Lower lobe of right lung (tissue), 2 donors: ENCODE measurements at regions not wholly inside any gene's neighbourhood (a gene's known extent, or its start where the extent isn't known, plus 50 kb on each side); places are given as distances from the start of the nearest gene placed in this dataset.

Experiments used
- ATAC-seq, 2 donors: fragments of 200-7000 bp; cut with Tn5 transposase; one replicate each; pipeline ENCODE4 v1.9.1; 2020 to 2022; ENCODE audit warnings: mild to moderate bottlenecking in 2 of 2, moderate library complexity in 2 of 2
- DNase-seq: peaks from one replicate; pipeline ENCODE4 v3.0.0-alpha.2; 2020
- H3K27ac ChIP-seq: fragments of 200-600 bp; one replicate; pipeline ENCODE4 v1.8.0; 2022
- H3K27me3 ChIP-seq: fragments of 200-600 bp; one replicate; pipeline ENCODE4 v1.8.0; 2022; ENCODE audit warnings: low read depth
- H3K36me3 ChIP-seq: fragments of 200-600 bp; one replicate; pipeline ENCODE4 v1.8.0; 2022; ENCODE audit warnings: mild to moderate bottlenecking
- H3K4me1 ChIP-seq: fragments of 200-600 bp; one replicate; pipeline ENCODE4 v1.8.0; 2022
- H3K4me3 ChIP-seq: fragments of 200-600 bp; one replicate; pipeline ENCODE4 v1.8.0; 2022; ENCODE audit warnings: mild to moderate bottlenecking
- H3K9me3 ChIP-seq: fragments of 200-600 bp; one replicate; pipeline ENCODE4 v1.8.0; 2022
- intact Hi-C: fragments of 100-400 bp; cut with DNase I; formaldehyde crosslinking; loops from one replicate; pipeline ENCODE4 v1.11.0; 2022
- TF ChIP-seq, protein P1 (sequence below): fragments of 200-600 bp; IDR thresholded peaks from one replicate; pipeline ENCODE4 v1.8.0; 2022; ENCODE audit warnings: antibody characterized with exemption, mild to moderate bottlenecking
- donor health status: DM: no; HTN: yes; CAD: no; lungs with severe emphysema.

DNA sequence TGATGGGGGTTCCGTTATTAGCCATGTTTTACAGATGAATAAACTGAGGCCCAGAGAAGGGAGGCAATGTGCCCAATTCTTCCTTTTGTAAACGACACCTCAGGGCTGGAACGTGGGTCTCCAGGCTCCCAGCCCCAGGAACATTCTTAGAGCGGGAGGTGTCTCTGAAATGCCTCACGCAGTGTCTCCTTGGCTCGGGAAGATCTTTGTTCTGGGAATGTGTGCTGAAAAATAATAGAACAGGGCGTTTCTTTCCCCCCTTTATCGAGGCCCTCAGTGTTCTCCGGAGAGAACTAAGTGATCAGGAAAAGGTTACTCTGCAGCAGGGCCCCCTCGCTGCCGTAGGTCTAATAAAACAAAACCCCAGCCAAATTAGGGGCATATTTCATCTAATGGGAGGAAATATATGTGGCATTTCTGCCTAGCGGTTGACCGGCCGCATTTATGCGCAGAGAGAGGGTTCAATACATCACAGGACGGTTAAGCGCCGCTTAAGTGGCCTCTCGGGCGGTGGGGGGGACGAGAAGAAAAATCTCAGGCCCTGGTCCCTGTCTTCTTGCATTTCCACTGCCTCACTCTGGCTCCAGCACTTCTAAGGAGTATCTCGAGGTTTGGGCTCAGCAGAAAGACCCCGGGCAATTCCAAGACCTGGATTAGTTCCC, 564.3 kb downstream of the MN1 start:
- Histone ChIP-seq H3K4me1 (no peaks in the 10 kb centered on the region), H3K4me3 (no peak overlapping the region), H3K27me3 (peaks cover 5% of the 10 kb centered on the region), H3K27ac (no peak overlapping the region), H3K9me3 (no peaks in the 10 kb centered on the region), H3K36me3 (no peaks in the 10 kb centered on the region)
- TF ChIP-seq, protein P1, sequence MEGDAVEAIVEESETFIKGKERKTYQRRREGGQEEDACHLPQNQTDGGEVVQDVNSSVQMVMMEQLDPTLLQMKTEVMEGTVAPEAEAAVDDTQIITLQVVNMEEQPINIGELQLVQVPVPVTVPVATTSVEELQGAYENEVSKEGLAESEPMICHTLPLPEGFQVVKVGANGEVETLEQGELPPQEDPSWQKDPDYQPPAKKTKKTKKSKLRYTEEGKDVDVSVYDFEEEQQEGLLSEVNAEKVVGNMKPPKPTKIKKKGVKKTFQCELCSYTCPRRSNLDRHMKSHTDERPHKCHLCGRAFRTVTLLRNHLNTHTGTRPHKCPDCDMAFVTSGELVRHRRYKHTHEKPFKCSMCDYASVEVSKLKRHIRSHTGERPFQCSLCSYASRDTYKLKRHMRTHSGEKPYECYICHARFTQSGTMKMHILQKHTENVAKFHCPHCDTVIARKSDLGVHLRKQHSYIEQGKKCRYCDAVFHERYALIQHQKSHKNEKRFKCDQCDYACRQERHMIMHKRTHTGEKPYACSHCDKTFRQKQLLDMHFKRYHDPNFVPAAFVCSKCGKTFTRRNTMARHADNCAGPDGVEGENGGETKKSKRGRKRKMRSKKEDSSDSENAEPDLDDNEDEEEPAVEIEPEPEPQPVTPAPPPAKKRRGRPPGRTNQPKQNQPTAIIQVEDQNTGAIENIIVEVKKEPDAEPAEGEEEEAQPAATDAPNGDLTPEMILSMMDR = no peak
- no peak for DNase-seq
- ATAC-seq = no peak
- intact Hi-C loops = no loop called here

DNA sequence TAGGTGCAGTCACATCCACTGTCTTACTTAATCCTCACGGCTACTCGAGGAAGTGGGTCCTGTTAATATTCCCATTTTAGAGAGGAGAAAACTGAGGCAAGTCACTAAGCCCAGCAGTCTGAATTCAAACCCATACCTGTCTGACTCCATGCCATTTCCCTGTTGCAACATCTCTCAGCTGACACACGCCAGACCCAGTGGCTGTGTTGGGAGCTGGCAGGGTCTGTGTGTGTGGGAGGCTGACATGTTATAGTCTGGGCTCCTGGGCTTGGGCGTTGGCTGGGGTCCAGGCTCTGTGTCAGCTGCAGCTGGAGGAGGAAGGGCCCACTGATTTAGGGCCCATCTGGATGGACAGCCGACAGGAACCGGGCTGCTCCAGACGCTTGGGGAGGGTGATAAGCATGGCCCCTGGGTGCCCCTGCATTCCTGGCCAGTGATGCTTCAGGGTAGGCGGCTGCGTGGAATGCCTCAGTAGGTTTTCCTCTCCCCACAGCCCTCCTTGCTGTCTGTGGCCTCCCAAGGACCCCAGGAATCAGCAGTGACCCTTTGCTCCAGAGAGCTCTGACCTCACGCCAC, 562.5 kb downstream of the MN1 start:
- Histone ChIP-seq H3K27ac (no peak overlapping the region), H3K4me3 (no peak overlapping the region), H3K36me3 (no peaks in the 10 kb centered on the region), H3K4me1 (no peaks in the 10 kb centered on the region), H3K27me3 (peaks cover 5% of the 10 kb centered on the region), H3K9me3 (no peaks in the 10 kb centered on the region)
- TF ChIP-seq, protein P1 = no peak
- peak; percentile 52 for DNase-seq
- peak; percentile 61 to 62 for ATAC-seq
- intact Hi-C loops = no loop called here

DNA sequence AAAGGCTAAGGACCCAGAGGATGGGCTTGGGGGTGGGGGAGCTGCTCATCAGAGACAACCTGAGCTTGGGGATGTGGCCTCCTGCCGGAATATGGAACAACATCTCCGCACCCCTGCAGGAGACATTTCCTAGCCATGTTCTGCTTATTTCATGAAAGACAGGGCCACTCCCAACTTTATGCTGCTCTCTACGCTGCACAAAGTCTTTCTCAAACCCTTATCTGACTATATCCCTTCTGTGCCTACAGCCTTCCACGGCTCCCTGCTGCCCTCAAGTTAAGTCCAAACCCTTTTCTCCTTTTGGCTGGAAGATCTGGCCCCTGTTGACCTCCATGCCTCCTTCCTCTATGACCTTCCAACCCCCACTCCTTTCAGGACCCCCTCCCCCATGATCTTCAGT, 562.0 kb downstream of the MN1 start:
- Histone ChIP-seq H3K36me3 (no peaks in the 10 kb centered on the region), H3K4me1 (no peaks in the 10 kb centered on the region), H3K9me3 (no peaks in the 10 kb centered on the region), H3K4me3 (no peak overlapping the region), H3K27ac (no peak overlapping the region), H3K27me3 (peaks cover 5% of the 10 kb centered on the region)
- TF ChIP-seq, protein P1 = no peak
- DNase-seq (no peak), ATAC-seq (no peak)
- intact Hi-C loops = no loop called here

DNA sequence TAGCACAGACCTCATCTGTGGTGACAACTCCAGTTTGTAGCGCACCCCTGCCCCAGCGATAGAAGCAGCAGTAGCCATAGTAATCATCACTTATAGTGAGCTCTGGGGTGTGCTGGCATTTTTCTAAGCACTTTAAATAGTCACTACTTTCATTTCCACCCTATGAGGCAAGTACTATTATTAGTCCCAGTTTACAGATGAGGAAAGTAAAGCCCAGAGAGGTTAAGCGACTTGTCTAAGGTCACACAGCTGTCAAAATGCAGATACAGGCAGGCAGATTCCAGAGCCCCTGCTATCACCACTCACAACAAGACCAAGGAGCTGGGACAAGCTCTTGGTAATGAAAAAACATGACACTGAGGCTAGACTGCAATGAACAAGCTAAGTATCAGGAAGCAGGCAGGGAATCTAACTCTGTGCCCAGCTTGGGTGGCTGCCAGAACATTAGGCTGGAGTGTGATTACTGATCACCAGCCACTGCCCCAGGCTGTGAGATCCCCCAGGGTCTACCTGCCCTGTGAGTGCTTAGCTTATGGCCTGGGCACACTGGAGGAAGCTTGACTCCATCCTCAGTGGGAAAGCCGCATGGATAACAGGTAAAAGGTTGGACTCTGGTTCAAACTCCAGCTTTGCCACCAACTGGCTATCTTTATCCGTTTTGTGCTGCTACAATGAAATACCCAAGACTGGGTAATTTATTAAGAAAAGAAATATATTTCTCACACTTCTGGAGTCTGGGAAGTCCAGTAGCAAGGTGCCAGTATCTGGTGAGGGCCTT, 561.1 kb downstream of the MN1 start:
- Histone ChIP-seq H3K27me3 (peaks cover 5% of the 10 kb centered on the region), H3K4me3 (no peak overlapping the region), H3K9me3 (no peaks in the 10 kb centered on the region), H3K36me3 (no peaks in the 10 kb centered on the region), H3K27ac (no peak overlapping the region), H3K4me1 (no peaks in the 10 kb centered on the region)
- TF ChIP-seq, protein P1 = no peak
- no peak for DNase-seq
- no peak for ATAC-seq
- intact Hi-C loops = no loop called here

DNA sequence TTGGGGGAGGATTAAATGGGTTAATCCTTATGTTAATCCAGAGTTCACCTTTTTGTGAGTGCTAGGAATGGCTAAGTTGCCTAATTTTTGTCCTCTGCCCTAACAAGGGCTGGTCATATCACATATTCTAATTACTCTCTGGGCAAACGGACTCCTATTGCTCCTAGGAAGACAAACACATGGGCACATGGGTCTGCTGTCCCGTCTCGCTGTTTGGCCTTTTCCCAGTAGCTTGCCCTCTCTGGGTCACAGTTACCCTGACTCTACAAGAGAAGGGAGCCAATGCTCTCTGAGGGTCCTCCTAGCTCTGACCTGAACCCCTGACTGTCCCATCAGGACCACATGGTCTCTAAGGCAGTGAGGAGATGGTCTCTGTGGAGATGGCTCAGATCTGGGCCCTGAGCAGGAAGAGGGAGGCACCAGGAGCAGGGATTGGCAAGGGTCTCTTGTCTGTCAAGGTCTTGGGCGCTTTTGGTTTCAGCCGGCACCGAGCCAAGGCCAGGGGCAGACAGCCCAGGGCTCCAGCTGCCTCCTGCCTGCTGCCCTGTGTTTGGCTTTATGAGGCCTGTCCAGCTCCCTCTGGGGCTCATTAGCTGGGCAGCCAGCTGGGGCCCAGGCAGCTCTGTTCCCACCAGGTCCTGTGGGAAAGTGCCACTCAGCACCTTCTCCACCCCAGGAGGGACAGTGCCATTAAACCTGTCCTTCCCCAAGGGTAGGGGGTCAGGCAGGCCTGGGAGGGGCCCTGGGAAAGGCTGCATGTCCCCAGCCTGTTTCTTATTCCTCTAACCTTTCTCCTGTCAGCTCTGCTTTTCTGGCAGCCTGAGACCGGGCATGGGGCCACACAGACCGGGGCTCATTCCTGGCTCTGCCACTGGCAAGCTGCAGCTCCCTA, 559.9 kb downstream of the MN1 start:
- ATAC-seq (no peak), DNase-seq (no peak)
- intact Hi-C loops = no loop called here
- no peak overlapping the region for H3K4me3 ChIP-seq
- no peak overlapping the region for H3K27ac ChIP-seq
- TF ChIP-seq, protein P1 = no peak
- peaks cover 5% of the 10 kb centered on the region for H3K27me3 ChIP-seq
- no peaks in the 10 kb centered on the region for H3K36me3 ChIP-seq
- no peaks in the 10 kb centered on the region for H3K4me1 ChIP-seq
- H3K9me3 ChIP-seq = no peaks in the 10 kb centered on the region
